NCI-H2227 treated with DMSO at 0.1 percent for 48 hours (cell line): ENCODE measurements at regions not wholly inside any gene's neighbourhood (a gene's known extent, or its start where the extent isn't known, plus 50 kb on each side); places are given as distances from the start of the nearest gene placed in this dataset.
"Not testable (repeated sequence)": the region's sequence is repeated elsewhere in the genome, so short reads cannot be mapped to it uniquely, and the experiment has no call there.

Experiments used
- DNase-seq: peaks from one replicate; lab custom pipeline; 2025; lab: John Stamatoyannopoulos, UW

DNA sequence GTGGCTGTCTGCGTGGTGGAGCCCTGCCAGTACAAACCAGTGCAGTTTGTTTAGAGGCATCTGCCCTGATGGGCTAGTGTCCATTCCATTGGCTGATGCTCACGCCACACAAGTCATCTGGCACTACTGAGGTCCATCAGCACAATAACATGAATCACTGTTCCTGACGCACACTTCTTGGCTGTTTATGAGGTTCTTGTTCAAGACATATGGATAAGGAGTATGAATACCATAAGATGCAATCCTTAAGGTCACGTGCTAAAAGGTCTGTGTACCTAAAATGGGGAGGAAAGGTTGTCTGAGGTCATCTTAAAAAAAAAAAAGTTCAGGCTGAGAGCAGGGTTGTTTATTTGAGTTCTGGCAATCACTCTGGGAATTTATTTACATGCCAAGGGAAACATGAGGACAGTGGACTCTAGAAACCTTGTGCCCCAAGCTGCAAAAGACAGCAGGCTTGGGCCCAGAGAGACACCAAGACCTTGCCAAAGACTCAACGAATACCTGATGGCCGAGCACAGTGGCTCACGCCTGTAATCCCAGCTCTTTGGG, 54.1 kb upstream of the SHLD1 start:
- no peak for DNase-seq

DNA sequence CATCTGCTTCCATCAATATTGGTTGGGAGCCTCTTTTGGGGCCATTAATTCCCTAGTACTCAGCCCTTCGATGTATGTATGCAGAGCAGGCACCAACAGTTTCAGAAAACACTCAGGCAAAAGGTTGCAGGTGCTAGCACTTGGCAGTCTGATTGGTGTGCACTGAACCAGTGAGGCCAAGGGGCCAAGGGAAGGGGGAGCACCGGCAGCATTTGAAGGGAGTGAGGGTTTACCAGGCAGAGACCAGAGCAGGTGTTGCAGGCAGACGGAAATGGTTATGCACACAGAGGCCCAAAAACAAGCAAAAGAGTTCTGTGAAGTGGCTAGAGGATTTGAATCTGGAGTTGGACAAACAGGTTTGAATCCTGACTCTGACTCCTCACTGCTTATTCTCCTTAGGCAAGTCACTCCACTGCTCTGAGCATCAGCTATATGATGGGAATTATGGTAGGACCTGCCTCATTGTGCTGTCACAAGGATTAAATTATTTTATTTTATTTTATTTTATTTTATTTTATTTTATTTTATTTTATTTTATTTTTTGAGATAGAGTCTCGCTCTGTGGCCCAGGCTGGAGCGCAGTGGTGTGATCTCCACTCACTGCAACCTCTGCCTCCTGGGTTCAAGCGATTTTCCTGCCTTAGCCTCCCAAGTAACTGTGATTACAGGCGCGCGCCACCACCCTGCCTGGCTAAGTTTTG, 58.1 kb upstream of the SHLD1 start:
- no peak for DNase-seq

DNA sequence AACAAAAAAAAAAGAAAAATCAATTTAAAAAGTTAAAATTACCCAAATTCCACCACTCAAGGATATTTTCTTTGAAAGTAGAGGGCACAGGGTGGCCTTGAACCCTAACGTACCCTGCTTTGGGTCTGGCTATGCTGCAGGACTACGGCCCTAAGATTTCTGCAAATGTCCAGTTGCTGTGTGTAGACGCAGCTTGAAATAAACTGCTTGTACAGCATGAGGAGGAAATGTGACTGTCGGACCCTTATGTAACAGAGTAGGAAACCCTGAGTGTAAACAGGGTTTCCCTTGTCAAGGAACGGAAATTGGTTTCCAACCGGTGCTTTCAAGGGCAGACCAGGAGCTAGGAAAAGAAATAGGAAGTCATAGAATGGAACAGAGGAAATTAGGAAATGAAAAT, 60.7 kb upstream of the SHLD1 start:
- no peak for DNase-seq

DNA sequence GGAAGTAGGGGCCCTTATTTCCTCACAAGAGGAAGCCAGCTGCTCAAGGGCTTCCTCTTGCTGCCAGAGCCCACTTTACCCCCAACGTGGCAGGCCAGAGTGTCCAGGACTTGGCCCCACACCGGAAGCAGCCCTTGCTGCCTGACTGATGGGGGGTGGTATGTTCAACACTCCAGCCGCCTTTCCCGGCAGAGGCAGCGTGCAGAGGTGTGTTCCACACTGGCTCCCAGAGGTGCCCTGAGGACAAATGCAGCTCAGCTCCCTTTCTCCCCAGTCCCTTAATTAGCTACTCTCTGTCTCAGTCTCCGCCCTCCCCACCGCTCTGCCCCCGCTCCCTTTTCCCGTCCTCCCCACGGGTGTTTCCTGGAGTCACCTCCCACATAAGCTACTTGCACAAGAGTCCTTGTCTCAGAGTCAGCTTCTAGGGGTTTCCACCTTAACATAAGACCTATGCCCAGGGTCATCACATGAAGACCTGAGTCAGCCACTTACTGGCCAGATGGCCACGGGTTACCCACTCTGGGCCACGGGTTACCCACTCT, 61.7 kb upstream of the SHLD1 start:
- DNase-seq = peak; percentile 35

DNA sequence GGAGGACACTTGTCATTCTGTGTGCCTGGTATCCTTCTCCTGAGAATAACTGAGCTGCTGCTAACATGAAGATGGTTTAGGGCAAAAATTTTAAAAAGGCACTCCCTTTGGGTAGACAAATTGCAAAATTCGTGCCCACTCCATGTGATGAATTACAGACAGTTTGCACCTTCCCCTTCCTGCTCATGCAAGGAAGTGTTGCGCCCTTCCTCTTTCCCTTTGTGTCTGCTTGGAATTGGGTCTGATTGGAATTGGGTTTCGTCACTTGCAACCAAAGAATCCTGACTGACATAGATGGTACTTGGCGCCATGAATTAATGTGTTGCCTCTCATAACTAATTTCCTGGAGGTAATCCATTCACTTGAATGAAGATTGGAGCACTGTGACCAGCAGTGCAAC, 62.3 kb upstream of the SHLD1 start:
- no peak for DNase-seq

DNA sequence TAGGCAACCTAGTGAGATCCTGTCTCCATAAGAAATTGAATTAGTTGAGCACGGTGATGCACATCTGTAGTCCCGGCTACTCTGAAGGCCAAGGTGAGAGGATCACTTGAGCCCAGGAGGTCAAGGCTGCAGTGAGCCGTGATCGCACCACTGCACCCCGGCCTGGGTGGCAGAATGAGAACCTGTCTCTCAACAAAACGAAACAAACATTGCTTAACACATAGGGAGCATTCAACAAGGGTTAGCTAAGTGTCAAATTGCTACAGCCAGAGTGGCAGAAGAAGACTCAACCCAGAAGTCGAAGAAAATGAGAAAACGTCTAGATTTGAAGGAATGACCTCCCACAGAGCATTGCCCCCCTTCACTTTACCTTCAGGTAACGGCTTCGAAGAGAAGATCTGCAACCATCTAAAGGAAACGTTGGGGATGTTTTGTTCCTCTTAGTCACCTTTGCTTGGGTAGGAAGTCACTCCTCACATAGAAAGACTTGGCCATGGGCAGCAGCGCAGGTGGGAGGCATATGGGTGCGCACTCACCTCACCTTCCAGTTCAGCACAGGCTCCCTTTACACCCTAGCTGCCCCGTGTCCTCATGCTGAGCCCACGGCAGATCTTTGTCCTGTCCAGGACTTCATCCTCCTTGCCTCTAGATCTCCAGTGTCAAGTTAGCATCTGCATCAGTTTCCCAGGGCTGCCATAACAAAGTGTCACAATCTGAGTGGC, 63.7 kb upstream of the SHLD1 start:
- DNase-seq = no peak

DNA sequence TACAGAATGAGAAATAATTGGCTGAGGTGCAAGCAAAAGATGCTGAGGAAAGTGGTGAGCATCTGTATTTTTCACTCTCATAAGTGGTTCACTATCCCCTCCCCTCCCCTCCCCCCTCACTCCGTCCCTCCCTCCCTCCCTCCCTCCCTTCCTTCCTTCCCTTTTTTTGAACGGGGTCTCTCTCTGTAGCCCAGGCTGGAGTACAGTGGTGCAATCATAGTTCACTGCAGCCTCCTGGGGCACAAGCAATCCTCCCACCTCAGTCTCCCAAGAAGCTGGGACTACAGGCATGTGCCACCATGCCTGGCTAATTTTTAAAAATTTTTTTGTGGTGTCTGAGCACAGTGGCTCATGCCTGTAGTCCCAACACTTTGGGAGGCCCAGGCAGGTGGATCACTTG, 67.6 kb upstream of the SHLD1 start:
- DNase-seq = not testable (repeated sequence)

DNA sequence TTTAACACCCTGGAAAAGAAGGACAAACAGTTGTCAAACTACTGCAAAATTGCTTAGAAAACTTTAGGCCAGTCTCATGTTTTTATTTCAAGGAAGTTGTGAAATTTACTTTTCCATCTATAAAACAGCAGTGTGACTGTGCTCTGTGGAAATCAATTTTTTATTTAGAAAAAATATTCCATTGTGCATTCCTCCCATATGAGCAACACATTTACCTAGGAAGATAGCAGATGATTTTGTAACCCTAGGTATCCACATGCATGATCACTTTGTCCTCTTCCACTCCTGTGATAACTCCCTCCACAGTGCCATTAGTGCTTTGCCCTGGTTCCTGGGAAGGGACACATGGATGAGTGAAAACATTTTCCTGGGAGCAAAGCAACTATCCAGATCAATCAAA, 69.4 kb upstream of the GPCPD1 start:
- no peak for DNase-seq

DNA sequence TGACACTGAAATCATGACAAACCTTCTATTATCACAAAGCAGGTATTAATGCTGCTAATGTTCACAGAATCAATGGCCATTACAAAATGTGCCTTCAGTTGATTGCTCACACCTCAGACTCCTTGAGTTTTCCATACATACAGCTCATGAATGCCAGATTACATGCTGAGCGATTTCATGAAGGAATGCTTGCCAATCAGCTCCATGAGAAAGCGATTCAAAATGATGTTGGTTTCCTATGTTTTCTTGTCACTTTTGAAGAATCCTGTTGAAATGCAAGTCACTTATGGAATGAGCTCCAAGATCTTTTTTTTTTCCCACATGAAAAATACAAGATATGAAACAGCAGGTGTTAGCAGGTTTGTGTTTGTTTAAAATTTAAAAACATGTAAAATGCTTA, 68.0 kb upstream of the GPCPD1 start:
- DNase-seq = no peak

DNA sequence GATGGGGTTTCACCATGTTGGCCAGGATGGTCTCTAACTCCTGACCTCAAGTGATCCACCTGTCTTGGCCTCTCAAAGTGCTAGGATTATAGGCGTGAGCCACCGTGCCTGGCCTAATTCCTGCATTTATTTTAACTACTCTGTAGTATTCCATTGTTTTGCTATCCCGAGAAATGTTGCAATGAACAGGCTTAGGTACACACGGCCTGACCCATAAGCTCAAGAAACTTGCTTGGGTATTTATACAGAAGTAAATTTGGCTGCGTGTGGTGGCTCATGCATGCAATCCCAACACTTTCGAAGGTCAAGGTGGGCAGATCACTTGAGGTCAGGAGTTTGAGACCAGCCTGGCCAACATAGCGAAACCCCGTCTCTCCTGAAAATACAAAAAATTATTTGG, 67.1 kb upstream of the GPCPD1 start:
- not testable (repeated sequence) for DNase-seq

DNA sequence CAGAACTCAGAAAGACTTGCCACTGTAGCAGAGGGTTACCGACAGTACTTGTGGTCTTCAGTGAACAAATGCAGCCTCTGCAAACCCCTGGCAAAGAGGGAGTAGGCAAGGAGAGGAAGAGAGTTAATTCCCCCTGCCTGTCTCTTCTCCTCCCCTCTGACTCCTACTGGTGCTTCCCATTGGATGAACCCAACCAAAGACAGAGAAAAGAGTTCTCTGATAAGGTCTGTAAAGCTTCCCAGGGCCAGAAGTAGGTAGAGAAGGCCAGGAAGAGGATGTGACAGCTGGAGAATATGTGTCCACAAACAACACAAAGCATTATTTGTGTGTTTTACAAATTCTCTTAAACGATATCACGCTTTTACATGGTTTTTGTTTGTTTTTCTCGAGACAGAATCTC, 66.6 kb upstream of the GPCPD1 start:
- no peak for DNase-seq

DNA sequence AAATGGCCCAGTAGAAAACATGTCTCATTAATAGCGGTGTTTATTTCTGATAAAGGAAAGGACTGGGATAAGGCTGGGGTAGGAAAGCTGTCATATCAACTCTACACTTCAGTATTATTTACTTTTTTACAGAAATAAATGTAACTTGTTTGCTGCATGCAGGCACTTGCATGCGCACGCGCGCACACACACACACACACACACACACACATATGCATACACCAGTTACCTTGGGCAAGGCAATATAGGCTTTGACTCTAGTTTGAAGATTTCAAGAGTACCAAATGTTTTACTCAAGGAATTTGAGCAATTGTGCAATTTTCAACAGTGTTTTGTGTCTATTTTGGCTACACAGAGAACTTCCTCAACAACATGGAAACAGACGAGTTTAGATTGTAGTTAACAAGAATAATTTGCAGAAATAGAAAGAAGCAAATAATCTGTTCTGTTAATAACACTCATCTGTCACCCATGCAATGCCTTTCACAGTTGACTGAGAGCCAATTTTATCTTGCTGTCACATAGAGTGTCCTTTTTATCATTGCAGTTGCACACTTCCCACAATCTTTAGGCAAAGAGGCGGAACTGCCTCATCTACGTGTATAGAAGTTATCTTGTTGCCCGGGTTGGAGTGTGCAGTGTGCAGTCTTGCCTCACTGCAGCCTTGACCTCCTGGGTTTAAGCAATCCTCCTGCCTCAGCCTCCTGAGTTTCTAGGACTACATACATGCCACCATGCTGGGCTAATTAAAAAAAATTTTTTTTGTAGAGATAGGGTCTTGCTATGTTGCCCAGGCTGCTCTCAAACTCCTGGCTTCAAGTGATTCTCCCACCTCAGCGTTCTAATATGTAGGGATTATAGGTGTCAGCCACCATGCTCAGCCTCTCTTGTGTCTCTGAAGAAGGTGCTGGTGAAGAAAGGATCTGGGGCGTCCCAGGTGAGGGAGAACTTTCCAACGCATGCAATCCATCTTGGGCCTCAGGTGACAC, 64.6 kb upstream of the GPCPD1 start:
- DNase-seq = no peak

DNA sequence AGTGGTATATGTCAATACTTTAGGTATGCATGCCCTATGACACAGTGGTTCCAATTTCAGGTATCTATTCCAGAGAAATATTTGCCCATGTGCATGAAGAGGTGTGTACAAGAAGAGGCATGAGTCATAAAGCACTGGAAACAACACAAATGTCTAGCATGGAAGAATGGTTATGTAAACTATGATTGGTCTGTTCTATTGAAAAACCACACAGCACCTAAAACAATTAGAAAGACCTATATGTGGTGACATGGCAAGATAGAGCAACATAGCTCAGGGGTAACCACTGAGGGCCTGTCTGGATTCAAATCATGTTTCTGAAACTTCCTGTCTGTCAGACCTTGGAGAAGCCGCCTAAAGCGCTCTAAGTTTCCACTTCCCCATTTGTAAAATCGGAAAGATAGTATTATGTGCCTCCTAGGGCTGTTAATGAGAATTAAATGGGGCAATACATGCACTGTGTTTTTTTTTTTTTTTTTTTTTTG, 63.4 kb upstream of the GPCPD1 start:
- DNase-seq = no peak

DNA sequence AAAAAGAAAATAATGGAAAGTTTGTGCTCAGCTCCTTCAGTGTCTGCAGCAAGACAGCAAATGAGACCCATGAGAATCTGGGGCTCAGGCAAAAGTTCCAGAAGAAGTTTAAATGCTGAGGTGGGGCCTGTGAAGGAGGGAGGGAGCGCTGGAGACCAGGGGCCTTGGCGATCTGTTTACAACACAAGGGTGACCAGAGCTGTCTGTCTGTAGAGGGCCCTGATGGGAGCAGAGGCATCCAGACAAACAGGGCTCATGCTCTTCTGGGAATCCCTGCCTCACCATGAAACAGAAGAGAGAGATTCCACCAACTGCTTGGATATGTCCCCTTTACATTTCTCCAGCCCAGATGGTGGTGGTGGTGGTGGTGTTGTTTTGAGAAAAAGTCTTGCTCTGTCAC, 60.1 kb upstream of the GPCPD1 start:
- DNase-seq = no peak

DNA sequence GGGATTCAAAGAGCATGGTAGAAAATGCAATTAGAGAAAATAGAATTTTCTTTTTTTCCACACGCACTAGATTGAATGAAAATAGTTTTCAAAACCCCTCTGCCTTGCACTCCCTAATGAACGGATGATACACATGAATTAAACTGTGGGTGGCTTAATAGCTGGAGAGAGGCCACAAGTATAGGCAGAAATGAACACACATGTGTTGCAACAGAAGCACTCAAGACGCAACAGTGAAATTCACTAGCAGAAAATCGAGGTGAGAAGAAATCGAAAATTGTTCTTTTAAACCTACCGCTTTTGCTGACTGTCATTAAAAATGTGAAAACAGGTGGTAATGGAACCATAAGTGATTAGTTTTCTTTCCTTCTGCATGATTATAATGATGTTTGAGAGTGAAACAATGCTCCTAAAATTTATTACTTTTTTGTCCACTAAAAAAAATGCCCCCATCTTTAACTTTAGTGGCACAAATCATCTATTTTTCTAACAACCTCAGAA, 59.3 kb upstream of the GPCPD1 start:
- no peak for DNase-seq

DNA sequence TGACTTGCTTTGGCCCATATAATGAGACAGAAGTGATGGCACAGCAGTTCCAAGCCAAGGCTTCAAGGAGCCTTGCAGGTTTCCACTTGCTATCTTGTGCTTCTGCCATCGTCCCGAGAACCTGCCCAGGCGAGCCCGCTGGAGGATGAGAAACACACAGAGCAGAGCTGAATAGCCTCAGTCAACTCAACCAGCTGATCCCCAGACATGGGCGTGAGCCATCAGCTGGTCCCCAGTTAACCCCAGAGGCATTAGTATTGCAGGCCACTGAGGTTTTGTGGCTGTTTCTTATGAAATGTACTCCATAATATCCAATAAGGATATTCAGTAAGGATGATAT, 57.7 kb upstream of the GPCPD1 start:
- DNase-seq = no peak

DNA sequence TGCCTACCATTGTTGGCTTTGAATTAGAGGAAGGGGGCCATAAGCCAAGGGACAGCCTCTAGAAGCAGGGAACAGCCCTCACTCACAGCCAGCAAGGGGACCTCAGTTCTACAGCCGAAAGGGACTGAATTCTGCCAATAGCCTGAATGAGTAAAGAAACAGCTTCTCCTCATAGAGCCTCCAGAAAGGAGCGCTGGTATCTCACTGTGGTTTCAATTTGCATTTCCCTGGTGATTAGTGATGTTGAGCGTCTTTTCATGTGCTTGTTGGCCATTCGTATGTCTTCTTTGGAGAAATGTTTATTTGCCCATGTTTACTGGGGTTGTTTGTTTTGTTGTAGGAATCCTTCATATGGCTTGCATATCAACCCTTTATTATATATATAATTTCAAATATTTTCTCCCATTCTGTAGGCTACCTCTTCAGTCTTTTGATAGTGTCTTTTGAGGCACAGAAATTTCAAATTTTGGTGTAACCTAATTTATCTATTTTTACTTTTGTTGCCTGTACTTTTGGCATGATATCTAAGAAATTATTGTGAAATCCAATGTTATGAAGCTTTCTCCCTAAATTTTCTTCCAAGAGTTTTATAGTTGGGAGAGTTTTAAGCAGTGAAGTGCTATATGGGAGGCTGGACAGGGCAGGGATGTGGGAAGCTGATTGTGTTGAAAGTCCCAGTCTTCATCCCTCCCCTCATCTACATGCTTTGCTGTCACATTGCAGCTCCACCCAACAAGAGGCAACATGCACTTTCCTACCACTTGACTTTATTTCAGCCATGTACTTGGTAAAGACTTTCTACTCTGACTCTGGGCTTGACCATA, 57.1 kb upstream of the GPCPD1 start:
- no peak for DNase-seq

DNA sequence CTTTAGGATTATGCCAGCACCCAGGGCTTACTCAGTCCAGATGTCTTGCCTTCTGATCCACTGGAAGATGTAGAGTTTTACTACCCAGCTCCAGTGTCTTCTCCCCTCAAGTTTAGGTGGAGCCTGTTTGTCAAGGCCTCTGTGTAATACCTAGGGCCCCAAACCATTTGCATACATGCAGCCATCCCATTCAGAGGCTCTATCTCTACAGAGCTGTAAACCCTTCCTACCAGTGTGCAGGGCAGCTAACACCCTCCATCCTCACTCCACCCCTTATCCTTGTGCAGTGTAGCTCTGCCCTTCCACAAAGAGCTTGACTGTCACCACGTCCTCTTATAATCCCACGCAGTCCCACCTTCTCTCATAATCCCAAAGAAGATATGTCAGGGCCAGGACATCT, 54.6 kb upstream of the GPCPD1 start:
- no peak for DNase-seq

DNA sequence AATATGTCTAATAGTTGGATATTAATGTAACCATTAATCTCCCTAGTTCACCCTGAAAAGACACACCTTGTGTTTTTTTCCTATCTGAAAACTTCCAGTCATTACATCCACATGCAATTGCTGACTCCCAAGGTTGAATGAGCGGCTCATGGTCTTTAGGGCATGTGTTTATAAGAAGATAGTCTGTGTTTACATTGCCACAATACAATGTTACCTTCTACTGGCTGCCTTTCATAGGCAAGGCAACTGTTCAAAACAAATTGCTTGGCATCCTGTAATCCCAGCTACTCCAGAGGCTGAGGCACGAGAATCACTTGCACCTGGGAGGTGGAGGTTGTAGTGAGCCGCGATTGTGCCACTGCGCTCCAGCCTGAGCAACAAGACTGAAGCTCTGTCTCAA, 52.6 kb upstream of the GPCPD1 start:
- no peak for DNase-seq

DNA sequence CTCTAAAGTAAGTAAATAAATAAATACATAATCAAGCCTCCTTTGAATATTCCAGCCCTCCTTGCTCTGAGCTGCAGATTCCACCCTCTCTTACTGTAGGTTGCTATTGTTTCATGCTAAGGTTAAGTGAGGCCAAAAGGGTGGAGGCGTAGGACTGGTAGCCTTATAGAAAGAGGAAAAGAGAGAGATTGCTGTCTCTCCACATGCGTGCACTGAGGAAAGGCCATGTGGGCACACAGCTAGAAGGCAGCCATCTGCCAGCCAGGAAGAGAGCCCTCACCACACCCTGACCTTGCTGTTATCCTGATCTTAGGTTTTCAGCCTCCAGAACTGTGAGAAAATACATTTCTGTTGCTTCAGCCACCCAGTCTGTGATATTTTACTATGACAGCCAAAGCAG, 52.0 kb upstream of the GPCPD1 start:
- no peak for DNase-seq

DNA sequence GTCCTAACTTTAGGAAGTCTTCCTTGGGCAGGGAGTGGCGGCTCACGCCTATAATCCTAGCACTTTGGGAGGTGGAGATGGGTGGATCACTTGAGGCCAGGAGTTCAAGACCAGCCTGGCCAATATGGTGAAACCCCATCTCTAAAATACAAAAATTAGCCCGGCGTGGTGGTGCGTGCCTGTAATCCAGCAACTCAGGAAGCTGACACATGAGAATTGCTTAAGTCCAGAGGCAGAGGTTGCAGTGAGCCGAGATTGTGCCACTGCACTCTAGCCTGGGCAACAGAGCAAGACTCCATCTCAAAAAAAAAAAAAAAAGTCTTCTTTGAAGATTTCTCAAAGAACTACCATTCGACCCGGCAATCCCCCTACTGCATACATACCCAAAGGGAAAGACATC, 50.0 kb upstream of the GPCPD1 start:
- not testable (repeated sequence) for DNase-seq
